H1 (cell line): ENCODE measurements at regions not wholly inside any gene's neighbourhood (a gene's known extent, or its start where the extent isn't known, plus 50 kb on each side); places are given as distances from the start of the nearest gene placed in this dataset.

Source experiments
- CBX8 ChIP-seq: fragments of 300-800, 300-1000 bp; sonication (generic); IDR thresholded peaks from 2 replicates; pipeline ENCODE4 v1.7.1; 2016; ENCODE audit warnings: low read depth, low read length, borderline replicate concordance
- CHD7 ChIP-seq: fragments of 300-600 bp; sonication (generic); IDR thresholded peaks from 2 replicates; pipeline ENCODE4 v1.7.1; 2012; ENCODE audit warnings: low read length, moderate library complexity, mild to moderate bottlenecking, inconsistent platforms; ENCODE audit not compliant: insufficient replicate concordance
- CREB1 ChIP-seq: IDR thresholded peaks from 2 replicates; pipeline ENCODE4 v1.6.1; 2012; ENCODE audit warnings: inconsistent platforms
- FOSL1 ChIP-seq: IDR thresholded peaks from 2 replicates; pipeline ENCODE4 v1.6.1; 2011; ENCODE audit warnings: mild to moderate bottlenecking, low read depth, low read length, moderate library complexity; ENCODE audit not compliant: insufficient read depth
- HDAC6 ChIP-seq: IDR thresholded peaks from one replicate; pipeline ENCODE4 v1.7.1; 2012; ENCODE audit warnings: low read depth, mild to moderate bottlenecking, inconsistent platforms, low read length, moderate library complexity
- KDM1A ChIP-seq: fragments of 200-600, 300-600 bp; sonication (generic); IDR thresholded peaks from 2 replicates; pipeline ENCODE4 v1.7.1; 2016; ENCODE audit warnings: mild to moderate bottlenecking, low read length, borderline replicate concordance
- KDM4A ChIP-seq: IDR thresholded peaks from one replicate; pipeline ENCODE4 v1.7.1; 2012; ENCODE audit warnings: low read depth, mild to moderate bottlenecking, moderate library complexity, low read length, inconsistent platforms; ENCODE audit not compliant: severe bottlenecking
- NANOG ChIP-seq: IDR thresholded peaks from 2 replicates; pipeline ENCODE4 v1.6.1; 2011; ENCODE audit warnings: low read length, low read depth, mild to moderate bottlenecking, inconsistent platforms; ENCODE audit not compliant: insufficient read depth, poor library complexity, severe bottlenecking
- NRF1 ChIP-seq: IDR thresholded peaks from 2 replicates; pipeline ENCODE4 v1.6.1; 2011; ENCODE audit warnings: mild to moderate bottlenecking, low read depth, low read length, improper control_type of control experiment
- POLR2AphosphoS5 ChIP-seq: IDR thresholded peaks from 2 replicates; pipeline ENCODE4 v1.6.1; 2011; ENCODE audit warnings: low read depth, low read length
- TBP ChIP-seq: IDR thresholded peaks from 2 replicates; pipeline ENCODE4 v1.6.1; 2011; ENCODE audit warnings: low read depth, low read length, improper control_type of control experiment
- YY1 ChIP-seq: IDR thresholded peaks from 2 replicates; pipeline ENCODE4 v1.6.1; 2011; ENCODE audit warnings: low read depth, mild to moderate bottlenecking, low read length

DNA sequence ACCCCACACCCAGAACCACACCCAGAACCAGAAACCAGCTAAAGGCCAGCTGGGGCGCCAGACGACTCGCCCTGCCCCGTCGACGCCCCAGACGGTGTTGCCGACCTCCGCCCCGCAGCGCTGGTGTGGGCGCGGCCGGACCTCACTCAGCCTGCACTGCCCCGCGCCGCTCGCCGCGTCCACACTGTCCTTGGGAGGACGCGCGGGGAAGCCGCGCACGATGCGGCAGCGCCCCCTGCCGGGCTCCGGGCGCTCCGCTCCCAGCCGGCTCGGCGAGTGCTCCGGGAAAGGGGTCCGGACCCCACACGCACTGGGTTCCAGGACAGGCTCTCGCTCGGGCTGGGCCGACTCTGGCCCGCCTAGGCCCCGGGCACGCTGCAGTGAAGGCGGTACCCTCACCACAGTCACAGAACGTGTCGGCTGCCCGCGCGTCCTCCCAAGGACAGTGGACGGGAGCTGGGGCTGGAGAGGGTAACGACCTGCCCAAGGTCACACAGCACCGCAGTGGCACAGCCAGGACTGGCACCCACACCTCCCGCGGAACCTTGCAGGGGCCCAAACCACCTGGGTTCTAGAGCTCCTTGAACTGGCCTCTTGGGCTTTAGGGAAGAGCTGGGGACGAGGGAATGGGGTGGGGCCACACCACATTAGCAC lies 90.2 kb downstream of the DMRTA2 start (continued):
- TF ChIP-seq CHD7 (no peak), TBP (peak; percentile 59; the same call in 1 of the 2 replicates), KDM1A (peak; percentile 62; the same call in 1 of the 2 replicates), KDM4A (peak; percentile 96), NANOG (no peak), HDAC6 (no peak), CBX8 (no peak), YY1 (no peak), POLR2AphosphoS5 (no peak), CREB1 (no peak), NRF1 (no peak), FOSL1 (no peak)
